ENCODE measurements at regions not wholly inside any gene's neighbourhood (a gene's known extent, or its start where the extent isn't known, plus 50 kb on each side); places are given as distances from the start of the nearest gene placed in this dataset.
A peak's percentile ranks its signal among the peaks of the same experiment; 100 is the strongest.

GRCh38 chr12:90355711-90356355 is 599.1 kb downstream of the CCER1 start:
- Histone ChIP-seq H3K9ac (ENCODE audit: extremely low read depth, insufficient read length, low read length) (no peak overlapping the region), H3K23ac (ENCODE audit: insufficient read length, low read depth, low read length) (no peak overlapping the region), H3K23me2 (ENCODE audit: insufficient read length, low read depth, low read length, poor library complexity, severe bottlenecking) (no peaks in the 10 kb centered on the region), H3K4me1 (ENCODE audit: insufficient read depth, low read length) (peaks cover 3% of the 10 kb centered on the region), H2BK120ac (ENCODE audit: low read depth, low read length, poor library complexity, severe bottlenecking) (no peak overlapping the region), H2BK20ac (ENCODE audit: low read depth, low read length, poor library complexity, severe bottlenecking) (no peak overlapping the region), H3T11ph (ENCODE audit: low read length) (no peak overlapping the region), H2BK15ac (ENCODE audit: low read depth, low read length) (no peak overlapping the region), H2AFZ (ENCODE audit: low read length) (no peak overlapping the region), H3K4me2 (ENCODE audit: insufficient read depth, insufficient read length, low read length) (no peak overlapping the region), H3K9me3 (ENCODE audit: control insufficient read depth, low read depth, low read length) (no peaks in the 10 kb centered on the region), H3K18ac (ENCODE audit: insufficient read length, low read depth, low read length) (no peak overlapping the region), H3K14ac (ENCODE audit: insufficient read depth, low read length) (no peak overlapping the region), H3K27me3 (ENCODE audit: insufficient read depth, low read length) (no peaks in the 10 kb centered on the region), H2BK12ac (ENCODE audit: insufficient read length, low read depth, low read length) (no peak overlapping the region), H3K4ac (ENCODE audit: low read depth, low read length) (no peak overlapping the region), H4K8ac (replicated peaks; ENCODE audit: insufficient read length, low read depth, low read length) (no peak overlapping the region), H4K91ac (ENCODE audit: insufficient read length, low read depth, low read length) (no peak overlapping the region), H4K20me1 (ENCODE audit: control insufficient read depth, insufficient read depth, insufficient read length) (no peaks in the 10 kb centered on the region), H2AK5ac (ENCODE audit: insufficient read length, low read length) (no peak overlapping the region), H3K79me2 (ENCODE audit: insufficient read depth, low read length) (no peaks in the 10 kb centered on the region), H3K56ac (ENCODE audit: insufficient read length, low read depth, low read length) (no peak overlapping the region), H3K79me1 (ENCODE audit: insufficient read depth, low read depth, low read length, poor library complexity, severe bottlenecking) (no peaks in the 10 kb centered on the region), H3K27ac (ENCODE audit: insufficient read length, low read depth, low read length) (no peak overlapping the region), H4K5ac (ENCODE audit: insufficient read length, low read depth, low read length) (no peak overlapping the region), H2BK5ac (ENCODE audit: insufficient read length, low read length) (no peak overlapping the region)
- Mint-ChIP-seq H3K4me1 (peaks cover 40% of the 10 kb centered on the region in 2 experiments), H3K9me3 (no peaks in the 10 kb centered on the region; a peak in 1 of 5 replicates), H3K27me3 (ENCODE audit: low read depth) (no peaks in the 10 kb centered on the region; the same call in 1 of the 2 replicates), H3K4me3 (no peak overlapping the region), H3K36me3 (ENCODE audit: insufficient read depth in 1 of 3, low read depth in 3 of 3) (peaks cover 0 to 13% (median 0%) of the 10 kb centered on the region in 3 experiments; a peak in 5 of 7 replicates), H3K27ac (peak overlapping the region in 2 of 3 experiments; percentile 6 to 80; a peak in 2 of 7 replicates)
- WGBS (ENCODE audit: extremely low coverage, insufficient read length, low lambda C conversion rate), result no CpG with 5 or more reads among the region's 8 CpGs
- TF ChIP-seq CTCF (conservative IDR thresholded peaks at IDR 0.05), result no peak
- no peak for DNase-seq

All from H9 (cell line).